HG02610 (cell line): ENCODE measurements at regions not wholly inside any gene's neighbourhood (a gene's known extent, or its start where the extent isn't known, plus 50 kb on each side); places are given as distances from the start of the nearest gene placed in this dataset.
"Not testable (repeated sequence)": the region's sequence is repeated elsewhere in the genome, so short reads cannot be mapped to it uniquely, and the experiment has no call there.

Source experiments
- ATAC-seq: cut with Tn5 transposase; IDR thresholded peaks from one replicate; pipeline ENCODE4 v1.9.1; 2021; ENCODE audit warnings: mild to moderate bottlenecking, moderate library complexity; ENCODE audit not compliant: unreplicated experiment

- ATAC-seq: no peak
Measured at GRCh38 chr5:89869346-89869745, 540.2 kb downstream of the CETN3 start.

- ATAC-seq: no peak
Measured at GRCh38 chr5:89866410-89866809, 543.1 kb downstream of the CETN3 start.

- no peak for ATAC-seq
Measured at GRCh38 chr5:89864941-89865340, 544.6 kb downstream of the CETN3 start.

- ATAC-seq: no peak
Measured at GRCh38 chr5:89857790-89858189, 551.8 kb downstream of the CETN3 start.

- no peak for ATAC-seq
Measured at GRCh38 chr5:89855417-89855816, 554.1 kb downstream of the CETN3 start.

GRCh38 chr5:89851911-89852310 is 557.6 kb downstream of the CETN3 start:
- ATAC-seq: no peak

GRCh38 chr5:89850513-89850865 is 559.1 kb downstream of the CETN3 start:
- ATAC-seq: peak; percentile 51

GRCh38 chr5:89849830-89850512 is 559.6 kb downstream of the CETN3 start:
- peak; percentile 72 for ATAC-seq

GRCh38 chr5:89847743-89848142 is 561.8 kb downstream of the CETN3 start:
- ATAC-seq: no peak

- no peak for ATAC-seq
Measured at GRCh38 chr5:89844548-89844947, 565.0 kb downstream of the CETN3 start.

GRCh38 chr5:89842531-89842930 is 567.0 kb downstream of the CETN3 start:
- no peak for ATAC-seq

GRCh38 chr5:89840906-89841305 is 568.6 kb downstream of the CETN3 start:
- no peak for ATAC-seq

GRCh38 chr5:89830691-89831090 is 578.9 kb downstream of the CETN3 start:
- no peak for ATAC-seq

GRCh38 chr5:89827960-89828359 is 581.6 kb downstream of the CETN3 start:
- ATAC-seq: no peak

GRCh38 chr5:89827359-89827758 is 582.2 kb downstream of the CETN3 start:
- no peak for ATAC-seq

GRCh38 chr5:89826938-89827337 is 582.6 kb downstream of the CETN3 start:
- ATAC-seq: no peak

GRCh38 chr5:89823046-89823445 is 586.5 kb downstream of the CETN3 start:
- ATAC-seq: no peak

GRCh38 chr5:89817841-89818240 is 591.7 kb downstream of the CETN3 start:
- no peak for ATAC-seq

GRCh38 chr5:89816038-89816437 is 593.5 kb downstream of the CETN3 start:
- ATAC-seq: no peak

GRCh38 chr5:89800735-89801134 is 608.8 kb downstream of the CETN3 start:
- not testable (repeated sequence) for ATAC-seq

GRCh38 chr5:89794504-89794903 is 615.1 kb downstream of the CETN3 start:
- not testable (repeated sequence) for ATAC-seq

- ATAC-seq: not testable (repeated sequence)
Measured at GRCh38 chr5:89779734-89780133, 629.8 kb downstream of the CETN3 start.

- no peak for ATAC-seq
Measured at GRCh38 chr5:89777758-89778157, 631.8 kb downstream of the CETN3 start.
